Fibroblast of villous mesenchyme (primary cell): ENCODE measurements at regions not wholly inside any gene's neighbourhood (a gene's known extent, or its start where the extent isn't known, plus 50 kb on each side); places are given as distances from the start of the nearest gene placed in this dataset.

Experiments used
- DNase-seq: peaks from one replicate; pipeline ENCODE4 v3.0.0-alpha.2; 2010; ENCODE audit warnings: low read depth
- H3K4me3 ChIP-seq: 2 replicates; pipeline ENCODE4 v1.5.1; 2011; ENCODE audit warnings: low read depth, mild to moderate bottlenecking, low read length
- TF ChIP-seq, protein P1 (sequence below): IDR thresholded peaks from 2 replicates; pipeline ENCODE4 v1.5.1; 2012; ENCODE audit warnings: low read depth, mild to moderate bottlenecking, low read length; ENCODE audit not compliant: insufficient read depth

DNA sequence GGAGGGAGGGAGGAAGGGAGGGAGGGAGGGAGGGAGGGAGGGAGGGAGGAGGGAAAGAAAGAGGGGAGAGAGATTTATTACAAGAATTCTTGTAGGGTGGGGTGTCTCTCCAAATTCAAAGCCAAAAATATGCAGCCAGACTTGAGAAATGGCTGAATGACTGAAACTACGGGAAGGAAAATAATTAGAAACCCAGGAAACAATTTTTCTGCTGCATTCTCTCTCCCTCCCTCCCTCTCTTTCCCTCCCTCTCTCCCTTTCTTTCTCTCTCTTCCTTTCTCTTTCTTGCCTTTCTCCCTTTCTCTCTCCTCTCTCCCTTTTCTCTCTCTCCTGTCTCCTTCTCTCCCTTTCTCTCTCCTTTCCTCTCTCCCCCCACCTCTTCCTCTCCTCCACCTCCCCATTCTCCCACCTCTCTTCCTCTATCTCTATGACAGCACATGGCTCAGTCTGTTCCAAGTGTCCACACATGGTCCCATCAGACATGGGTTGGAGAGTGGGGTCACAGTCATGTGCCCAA is 218.7 kb downstream of the C1D start:
- H3K4me3 ChIP-seq = no peak overlapping the region
- DNase-seq = no peak
- TF ChIP-seq, protein P1, sequence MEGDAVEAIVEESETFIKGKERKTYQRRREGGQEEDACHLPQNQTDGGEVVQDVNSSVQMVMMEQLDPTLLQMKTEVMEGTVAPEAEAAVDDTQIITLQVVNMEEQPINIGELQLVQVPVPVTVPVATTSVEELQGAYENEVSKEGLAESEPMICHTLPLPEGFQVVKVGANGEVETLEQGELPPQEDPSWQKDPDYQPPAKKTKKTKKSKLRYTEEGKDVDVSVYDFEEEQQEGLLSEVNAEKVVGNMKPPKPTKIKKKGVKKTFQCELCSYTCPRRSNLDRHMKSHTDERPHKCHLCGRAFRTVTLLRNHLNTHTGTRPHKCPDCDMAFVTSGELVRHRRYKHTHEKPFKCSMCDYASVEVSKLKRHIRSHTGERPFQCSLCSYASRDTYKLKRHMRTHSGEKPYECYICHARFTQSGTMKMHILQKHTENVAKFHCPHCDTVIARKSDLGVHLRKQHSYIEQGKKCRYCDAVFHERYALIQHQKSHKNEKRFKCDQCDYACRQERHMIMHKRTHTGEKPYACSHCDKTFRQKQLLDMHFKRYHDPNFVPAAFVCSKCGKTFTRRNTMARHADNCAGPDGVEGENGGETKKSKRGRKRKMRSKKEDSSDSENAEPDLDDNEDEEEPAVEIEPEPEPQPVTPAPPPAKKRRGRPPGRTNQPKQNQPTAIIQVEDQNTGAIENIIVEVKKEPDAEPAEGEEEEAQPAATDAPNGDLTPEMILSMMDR = no peak

DNA sequence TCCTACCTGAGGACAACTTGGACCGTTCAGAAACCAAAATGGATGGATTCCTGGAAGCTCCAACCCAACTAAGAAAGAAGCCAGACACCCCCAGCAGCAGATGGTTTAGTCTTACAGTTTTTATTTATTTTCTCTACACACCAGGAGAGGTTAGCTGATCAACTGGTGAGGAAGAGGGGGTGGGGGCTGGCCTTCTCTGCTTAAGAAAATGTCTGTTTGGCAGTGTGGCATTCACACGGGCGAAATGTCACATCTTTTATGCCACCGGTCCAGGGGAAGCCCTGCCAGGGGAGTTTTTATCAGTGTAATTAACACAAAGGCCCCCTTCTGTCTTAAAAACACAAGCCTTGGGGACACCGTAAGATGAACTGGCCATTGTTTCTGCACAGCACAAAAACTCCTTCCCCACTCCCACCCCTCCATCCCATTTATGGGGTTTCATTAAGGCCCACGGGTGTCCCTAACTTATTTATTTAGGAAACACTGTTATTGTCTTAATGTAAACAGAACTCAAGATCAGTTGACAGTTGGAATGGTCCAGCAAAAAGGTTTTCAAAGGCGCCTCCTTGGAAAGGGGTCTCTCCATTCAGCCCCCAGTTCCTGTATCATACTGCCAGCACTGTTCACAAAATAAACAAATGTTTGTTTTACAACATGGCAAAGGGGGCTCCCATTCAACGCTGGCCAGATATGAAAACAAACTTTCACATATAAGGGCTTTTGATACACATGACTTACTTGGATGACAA is 217.0 kb downstream of the C1D start:
- no peak for DNase-seq
- H3K4me3 ChIP-seq = no peak overlapping the region
- TF ChIP-seq, protein P1 = no peak

DNA sequence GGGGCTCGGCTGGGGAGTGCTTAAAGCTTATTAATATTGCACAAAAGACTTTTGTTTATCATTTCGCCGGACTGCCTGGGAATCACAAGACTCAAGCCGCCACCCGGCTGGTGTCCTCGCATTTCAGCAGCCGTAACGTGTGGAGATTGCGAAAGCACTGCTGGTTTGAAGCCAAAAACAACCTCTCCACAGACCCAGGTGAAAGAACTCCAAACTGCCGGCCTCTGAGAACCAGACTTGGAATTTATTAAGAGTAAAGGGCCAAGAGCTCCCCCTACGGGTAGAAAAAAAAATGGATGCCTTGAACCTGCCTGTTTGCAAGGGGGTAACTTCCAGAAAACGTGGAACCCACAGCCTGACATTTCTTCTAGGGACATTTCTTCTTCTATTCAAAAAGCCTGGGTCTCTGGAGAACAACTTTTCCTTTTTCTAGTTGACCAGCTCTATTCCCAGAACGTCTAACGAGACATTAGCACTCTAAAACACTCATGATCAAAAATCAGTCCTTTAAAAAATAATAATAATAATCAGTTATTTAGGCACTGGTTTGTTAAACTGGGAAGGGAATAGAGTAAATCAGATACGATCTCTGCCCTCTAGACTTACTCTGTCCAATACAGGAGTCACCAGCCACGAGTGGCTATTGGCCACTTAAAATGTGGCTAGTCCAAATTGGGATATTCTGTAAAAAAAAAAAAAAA is 216.3 kb downstream of the C1D start:
- H3K4me3 ChIP-seq = peak overlapping the region; percentile 20
- TF ChIP-seq, protein P1 = peak; percentile 83
- DNase-seq = peak; percentile 98

DNA sequence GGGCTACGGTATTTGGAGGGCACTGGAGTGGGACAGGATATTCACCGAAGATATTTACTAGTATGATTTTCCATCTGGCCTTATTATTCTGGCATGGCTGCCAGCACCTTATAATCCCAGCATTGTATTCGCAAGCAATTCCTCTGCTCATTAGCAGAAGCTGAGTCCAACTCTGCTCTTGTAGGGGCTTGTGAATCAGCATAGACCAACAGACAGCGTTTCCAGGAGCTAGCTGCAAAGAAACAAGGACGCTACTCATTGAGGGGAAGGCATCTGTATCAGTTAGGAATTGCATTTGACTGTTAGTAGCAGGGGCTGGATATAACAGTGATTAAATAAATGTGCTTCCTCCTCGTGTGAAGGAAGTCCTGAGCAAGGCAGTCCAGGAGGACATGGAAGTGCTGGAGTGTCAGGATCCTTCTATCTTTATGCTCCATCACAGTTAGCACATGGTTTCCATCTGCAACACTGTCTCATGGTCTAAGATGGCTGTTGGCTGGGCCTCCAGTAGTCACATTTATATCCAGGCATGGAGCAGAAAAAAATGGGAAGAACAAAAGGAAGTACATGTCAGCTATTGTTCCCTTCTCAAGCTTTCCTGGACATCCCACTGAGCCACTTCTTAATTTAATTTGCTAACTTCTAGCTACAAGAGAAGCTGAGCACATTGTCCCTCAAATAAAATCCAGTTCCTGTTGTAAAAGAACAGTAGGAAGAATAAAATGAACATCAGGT is 214.1 kb downstream of the C1D start:
- H3K4me3 ChIP-seq = no peak overlapping the region
- TF ChIP-seq, protein P1 = no peak

DNA sequence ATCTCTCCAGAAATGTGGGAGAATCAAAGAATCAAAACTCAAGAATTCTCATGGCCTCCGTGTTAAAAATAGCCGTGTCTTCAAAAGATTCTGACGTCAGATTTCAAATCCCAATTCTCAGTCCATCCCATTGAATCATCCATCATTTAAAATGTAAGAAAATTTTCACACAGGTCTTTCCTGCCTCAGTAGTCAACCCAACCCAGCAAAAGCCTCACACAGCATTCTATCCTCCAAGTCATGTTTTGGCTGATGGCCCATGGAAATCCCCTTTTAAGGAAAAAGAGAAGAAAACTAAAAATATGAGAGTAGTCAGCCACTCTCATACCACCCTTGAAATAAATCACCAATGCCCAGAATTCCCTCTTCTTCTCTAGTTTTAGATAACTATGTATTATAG is 211.8 kb downstream of the C1D start:
- no peak overlapping the region for H3K4me3 ChIP-seq
- TF ChIP-seq, protein P1 = no peak
- no peak for DNase-seq

More for the DNA sequence above, 214.1 kb downstream of the C1D start:
- DNase-seq = no peak

DNA sequence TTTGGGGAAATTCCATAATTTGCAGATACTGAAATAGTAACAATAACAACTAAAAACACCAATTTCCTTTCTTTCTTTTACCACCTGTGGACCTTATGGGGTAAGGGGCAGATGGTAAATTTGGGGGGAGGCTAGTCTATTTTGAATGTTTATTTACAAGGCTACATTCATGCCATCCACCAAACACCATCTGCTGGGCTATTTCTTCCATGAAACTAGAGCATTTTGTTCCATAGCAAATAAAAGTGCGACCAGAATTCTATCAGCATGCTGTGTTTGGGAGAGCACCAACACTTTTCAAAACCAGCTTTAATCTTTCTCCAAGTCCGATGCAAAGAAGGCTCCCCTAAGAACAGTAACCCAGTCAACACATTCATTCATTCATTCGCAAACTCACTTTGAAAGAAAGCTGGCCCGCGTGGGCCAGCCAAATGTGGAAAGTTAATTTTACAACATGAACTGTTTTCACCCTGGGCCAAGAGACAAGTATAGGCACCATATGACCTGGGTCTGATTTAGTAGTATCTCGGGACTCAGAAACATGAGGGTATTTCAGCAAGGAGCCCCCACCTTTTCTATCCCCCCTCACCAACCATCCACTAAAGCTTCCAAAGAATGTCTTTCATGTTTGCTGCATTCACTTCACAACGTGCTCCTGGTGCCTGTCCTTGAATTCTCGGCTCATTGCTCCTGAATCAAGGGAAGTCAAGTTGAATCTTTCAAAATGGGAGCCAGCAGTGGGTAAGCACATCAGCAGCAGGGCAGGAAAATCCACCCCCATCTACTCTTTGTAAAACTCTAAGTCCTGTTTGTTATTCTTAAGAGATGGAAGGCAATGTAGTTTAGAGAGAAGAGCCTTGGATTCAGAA is 210.6 kb downstream of the C1D start:
- DNase-seq = no peak
- no peak overlapping the region for H3K4me3 ChIP-seq
- TF ChIP-seq, protein P1 = no peak
